ENCODE measurements at regions not wholly inside any gene's neighbourhood (a gene's known extent, or its start where the extent isn't known, plus 50 kb on each side); places are given as distances from the start of the nearest gene placed in this dataset.

- no peak for FAIRE-seq
- TF ChIP-seq TAF1 (IDR thresholded peaks at IDR 0.05; ENCODE audit: low read depth, low read length) (no peak), POU2F2 (IDR thresholded peaks at IDR 0.05; ENCODE audit: low read depth, low read length) (no peak), SPI1 (IDR thresholded peaks at IDR 0.05; ENCODE audit: low read depth, low read length) (no peak), POLR2A (IDR thresholded peaks at IDR 0.05; ENCODE audit: low read depth, low read length) (no peak), PAX5 (IDR thresholded peaks at IDR 0.05; ENCODE audit: insufficient read depth, low read length, severe bottlenecking) (no peak), POLR2AphosphoS5 (IDR thresholded peaks at IDR 0.05; ENCODE audit: low read depth, low read length) (no peak)
- no peak for DNase-seq (ENCODE audit: insufficient read length, low spot score)
Observed at GRCh38 chr9:120338340-120338739, 241.6 kb downstream of the CDK5RAP2 start.

GRCh38 chr9:120337131-120337530, 242.8 kb downstream of the CDK5RAP2 start:
- no peak for FAIRE-seq
- DNase-seq (ENCODE audit: insufficient read length, low spot score), result no peak
- TF ChIP-seq TAF1 (IDR thresholded peaks at IDR 0.05; ENCODE audit: low read depth, low read length), result no peak
- TF ChIP-seq PAX5 (IDR thresholded peaks at IDR 0.05; ENCODE audit: insufficient read depth, low read length, severe bottlenecking), result no peak
- no peak for TF ChIP-seq POLR2AphosphoS5 (IDR thresholded peaks at IDR 0.05; ENCODE audit: low read depth, low read length)
- no peak for TF ChIP-seq SPI1 (IDR thresholded peaks at IDR 0.05; ENCODE audit: low read depth, low read length)
- no peak for TF ChIP-seq POLR2A (IDR thresholded peaks at IDR 0.05; ENCODE audit: low read depth, low read length)
- TF ChIP-seq POU2F2 (IDR thresholded peaks at IDR 0.05; ENCODE audit: low read depth, low read length), result no peak

GRCh38 chr9:120336753-120337090, 243.2 kb downstream of the CDK5RAP2 start:
- FAIRE-seq (no peak), DNase-seq (ENCODE audit: insufficient read length, low spot score) (no peak)
- TF ChIP-seq POLR2AphosphoS5 (IDR thresholded peaks at IDR 0.05; ENCODE audit: low read depth, low read length) (no peak), SPI1 (IDR thresholded peaks at IDR 0.05; ENCODE audit: low read depth, low read length) (no peak), PAX5 (IDR thresholded peaks at IDR 0.05; ENCODE audit: insufficient read depth, low read length, severe bottlenecking) (no peak), POLR2A (IDR thresholded peaks at IDR 0.05; ENCODE audit: low read depth, low read length) (no peak), POU2F2 (IDR thresholded peaks at IDR 0.05; ENCODE audit: low read depth, low read length) (no peak), TAF1 (IDR thresholded peaks at IDR 0.05; ENCODE audit: low read depth, low read length) (no peak)

- FAIRE-seq, result no peak
- TF ChIP-seq POU2F2 (IDR thresholded peaks at IDR 0.05; ENCODE audit: low read depth, low read length), result no peak
- no peak for TF ChIP-seq POLR2A (IDR thresholded peaks at IDR 0.05; ENCODE audit: low read depth, low read length)
- TF ChIP-seq POLR2AphosphoS5 (IDR thresholded peaks at IDR 0.05; ENCODE audit: low read depth, low read length), result no peak
- no peak for TF ChIP-seq TAF1 (IDR thresholded peaks at IDR 0.05; ENCODE audit: low read depth, low read length)
- no peak for TF ChIP-seq PAX5 (IDR thresholded peaks at IDR 0.05; ENCODE audit: insufficient read depth, low read length, severe bottlenecking)
- no peak for DNase-seq (ENCODE audit: insufficient read length, low spot score)
Observed at GRCh38 chr9:120336021-120336752, 243.8 kb downstream of the CDK5RAP2 start.

GRCh38 chr9:120331913-120332312, 248.1 kb downstream of the CDK5RAP2 start:
- FAIRE-seq (no peak), DNase-seq (ENCODE audit: insufficient read length, low spot score) (no peak)
- no peak for TF ChIP-seq PAX5 (IDR thresholded peaks at IDR 0.05; ENCODE audit: insufficient read depth, low read length, severe bottlenecking)
- no peak for TF ChIP-seq POU2F2 (IDR thresholded peaks at IDR 0.05; ENCODE audit: low read depth, low read length)
- TF ChIP-seq POLR2A (IDR thresholded peaks at IDR 0.05; ENCODE audit: low read depth, low read length), result no peak
- no peak for TF ChIP-seq TAF1 (IDR thresholded peaks at IDR 0.05; ENCODE audit: low read depth, low read length)
- no peak for TF ChIP-seq SPI1 (IDR thresholded peaks at IDR 0.05; ENCODE audit: low read depth, low read length)
- TF ChIP-seq POLR2AphosphoS5 (IDR thresholded peaks at IDR 0.05; ENCODE audit: low read depth, low read length), result no peak

GRCh38 chr9:120330031-120330430, 249.9 kb downstream of the CDK5RAP2 start:
- FAIRE-seq (no peak), DNase-seq (ENCODE audit: insufficient read length, low spot score) (no peak)
- TF ChIP-seq PAX5 (IDR thresholded peaks at IDR 0.05; ENCODE audit: insufficient read depth, low read length, severe bottlenecking), result no peak
- TF ChIP-seq POU2F2 (IDR thresholded peaks at IDR 0.05; ENCODE audit: low read depth, low read length), result no peak
- no peak for TF ChIP-seq POLR2A (IDR thresholded peaks at IDR 0.05; ENCODE audit: low read depth, low read length)
- no peak for TF ChIP-seq TAF1 (IDR thresholded peaks at IDR 0.05; ENCODE audit: low read depth, low read length)
- no peak for TF ChIP-seq POLR2AphosphoS5 (IDR thresholded peaks at IDR 0.05; ENCODE audit: low read depth, low read length)
- TF ChIP-seq SPI1 (IDR thresholded peaks at IDR 0.05; ENCODE audit: low read depth, low read length), result no peak

- DNase-seq (ENCODE audit: insufficient read length, low spot score) (no peak), FAIRE-seq (no peak)
- TF ChIP-seq TAF1 (IDR thresholded peaks at IDR 0.05; ENCODE audit: low read depth, low read length) (no peak), SPI1 (IDR thresholded peaks at IDR 0.05; ENCODE audit: low read depth, low read length) (no peak), PAX5 (IDR thresholded peaks at IDR 0.05; ENCODE audit: insufficient read depth, low read length, severe bottlenecking) (no peak), POU2F2 (IDR thresholded peaks at IDR 0.05; ENCODE audit: low read depth, low read length) (no peak), POLR2AphosphoS5 (IDR thresholded peaks at IDR 0.05; ENCODE audit: low read depth, low read length) (no peak)
Observed at GRCh38 chr9:120327322-120327721, 252.6 kb downstream of the CDK5RAP2 start.

- DNase-seq (ENCODE audit: insufficient read length, low spot score) (no peak), FAIRE-seq (no peak)
- TF ChIP-seq POLR2AphosphoS5 (IDR thresholded peaks at IDR 0.05; ENCODE audit: low read depth, low read length), result no peak
- TF ChIP-seq POU2F2 (IDR thresholded peaks at IDR 0.05; ENCODE audit: low read depth, low read length), result no peak
- TF ChIP-seq POLR2A (IDR thresholded peaks at IDR 0.05; ENCODE audit: low read depth, low read length), result no peak
Observed at GRCh38 chr9:120326049-120326693, 253.8 kb downstream of the CDK5RAP2 start.

- FAIRE-seq (no peak), DNase-seq (ENCODE audit: insufficient read length, low spot score) (no peak)
- TF ChIP-seq SPI1 (IDR thresholded peaks at IDR 0.05; ENCODE audit: low read depth, low read length) (no peak), PAX5 (IDR thresholded peaks at IDR 0.05; ENCODE audit: insufficient read depth, low read length, severe bottlenecking) (no peak), TAF1 (IDR thresholded peaks at IDR 0.05; ENCODE audit: low read depth, low read length) (no peak), POLR2A (IDR thresholded peaks at IDR 0.05; ENCODE audit: low read depth, low read length) (no peak), POU2F2 (IDR thresholded peaks at IDR 0.05; ENCODE audit: low read depth, low read length) (no peak), POLR2AphosphoS5 (IDR thresholded peaks at IDR 0.05; ENCODE audit: low read depth, low read length) (no peak)
Observed at GRCh38 chr9:120324996-120325642, 254.8 kb downstream of the CDK5RAP2 start.

All from GM12891 (cell line).